Loucy (cell line): ENCODE measurements at regions not wholly inside any gene's neighbourhood (a gene's known extent, or its start where the extent isn't known, plus 50 kb on each side); places are given as distances from the start of the nearest gene placed in this dataset.

Experiments used
- EZH2phosphoT487 ChIP-seq: fragments of 200-600 bp; IDR thresholded peaks from 2 replicates; pipeline ENCODE4 v1.6.1; 2018; ENCODE audit warnings: antibody characterized with exemption, mild to moderate bottlenecking, moderate library complexity, borderline replicate concordance
- TF ChIP-seq, protein P1 (sequence below): fragments of 200-600 bp; sonication (generic); conservative IDR thresholded peaks from 2 replicates; pipeline ENCODE4 v1.5.1; 2014; ENCODE audit warnings: mild to moderate bottlenecking, antibody characterized with exemption, low read length

DNA sequence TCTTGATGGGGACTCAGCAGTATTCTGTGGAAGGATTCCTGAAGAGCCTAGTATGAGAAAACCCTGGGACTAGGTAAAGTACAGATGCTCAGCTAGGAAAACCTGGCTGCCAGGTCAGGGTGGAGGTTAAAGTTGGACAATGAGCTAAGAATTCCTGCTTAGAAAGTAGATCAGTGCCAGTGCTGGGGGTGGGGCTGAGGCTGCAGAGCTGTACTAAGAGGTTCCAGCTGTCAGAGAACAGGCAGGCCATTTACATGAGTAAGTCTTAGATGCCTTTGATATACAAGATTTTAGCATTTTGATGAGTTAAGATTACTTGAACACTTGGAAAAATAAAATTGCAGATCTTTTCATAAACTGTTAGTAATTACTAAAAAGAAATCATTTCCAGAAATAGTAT, 332.3 kb upstream of the NUDT12 start:
- TF ChIP-seq, protein P1, sequence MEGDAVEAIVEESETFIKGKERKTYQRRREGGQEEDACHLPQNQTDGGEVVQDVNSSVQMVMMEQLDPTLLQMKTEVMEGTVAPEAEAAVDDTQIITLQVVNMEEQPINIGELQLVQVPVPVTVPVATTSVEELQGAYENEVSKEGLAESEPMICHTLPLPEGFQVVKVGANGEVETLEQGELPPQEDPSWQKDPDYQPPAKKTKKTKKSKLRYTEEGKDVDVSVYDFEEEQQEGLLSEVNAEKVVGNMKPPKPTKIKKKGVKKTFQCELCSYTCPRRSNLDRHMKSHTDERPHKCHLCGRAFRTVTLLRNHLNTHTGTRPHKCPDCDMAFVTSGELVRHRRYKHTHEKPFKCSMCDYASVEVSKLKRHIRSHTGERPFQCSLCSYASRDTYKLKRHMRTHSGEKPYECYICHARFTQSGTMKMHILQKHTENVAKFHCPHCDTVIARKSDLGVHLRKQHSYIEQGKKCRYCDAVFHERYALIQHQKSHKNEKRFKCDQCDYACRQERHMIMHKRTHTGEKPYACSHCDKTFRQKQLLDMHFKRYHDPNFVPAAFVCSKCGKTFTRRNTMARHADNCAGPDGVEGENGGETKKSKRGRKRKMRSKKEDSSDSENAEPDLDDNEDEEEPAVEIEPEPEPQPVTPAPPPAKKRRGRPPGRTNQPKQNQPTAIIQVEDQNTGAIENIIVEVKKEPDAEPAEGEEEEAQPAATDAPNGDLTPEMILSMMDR: no peak
- TF ChIP-seq EZH2phosphoT487: no peak
